ENCODE measurements at regions not wholly inside any gene's neighbourhood (a gene's known extent, or its start where the extent isn't known, plus 50 kb on each side); places are given as distances from the start of the nearest gene placed in this dataset.
A peak's percentile ranks its signal among the peaks of the same experiment; 100 is the strongest.

DNA sequence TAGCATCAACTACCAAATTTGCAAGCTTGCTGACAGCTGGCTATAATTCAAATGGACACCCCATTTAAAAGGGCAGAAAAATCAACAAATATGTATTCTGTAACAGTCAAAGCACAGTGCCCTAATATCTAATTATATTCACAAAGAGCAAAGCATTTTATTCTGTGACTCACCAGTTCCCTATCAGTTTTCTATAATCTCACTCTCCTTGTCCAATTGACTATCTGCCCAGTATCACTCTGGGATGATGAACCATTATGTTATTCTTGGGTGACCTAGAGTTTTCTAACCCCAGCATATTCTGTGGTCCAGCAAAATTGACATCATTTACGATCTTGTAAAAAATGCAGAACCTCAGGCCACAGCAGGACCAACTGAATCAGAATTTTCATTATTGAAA is 82.0 kb upstream of the FREM3 start:
- Histone ChIP-seq H3K27me3 (ENCODE audit: insufficient read depth, poor library complexity, severe bottlenecking) (no peaks in the 10 kb centered on the region), H3K27ac (replicated peaks) (no peak overlapping the region), H3K4me3 (replicated peaks; ENCODE audit: insufficient read depth, low read length) (no peak overlapping the region)
- DNase-seq (ENCODE audit: low read depth in 1 of 2, low spot score in 1 of 2) = no peak
- TF ChIP-seq POLR2AphosphoS5 (IDR thresholded peaks at IDR 0.05; ENCODE audit: low read depth) (no peak), GABPA (IDR thresholded peaks at IDR 0.05; ENCODE audit: low read depth) (no peak), SPI1 (IDR thresholded peaks at IDR 0.05; ENCODE audit: borderline replicate concordance, low read depth) (no peak)
- TF ChIP-seq, protein P1, sequence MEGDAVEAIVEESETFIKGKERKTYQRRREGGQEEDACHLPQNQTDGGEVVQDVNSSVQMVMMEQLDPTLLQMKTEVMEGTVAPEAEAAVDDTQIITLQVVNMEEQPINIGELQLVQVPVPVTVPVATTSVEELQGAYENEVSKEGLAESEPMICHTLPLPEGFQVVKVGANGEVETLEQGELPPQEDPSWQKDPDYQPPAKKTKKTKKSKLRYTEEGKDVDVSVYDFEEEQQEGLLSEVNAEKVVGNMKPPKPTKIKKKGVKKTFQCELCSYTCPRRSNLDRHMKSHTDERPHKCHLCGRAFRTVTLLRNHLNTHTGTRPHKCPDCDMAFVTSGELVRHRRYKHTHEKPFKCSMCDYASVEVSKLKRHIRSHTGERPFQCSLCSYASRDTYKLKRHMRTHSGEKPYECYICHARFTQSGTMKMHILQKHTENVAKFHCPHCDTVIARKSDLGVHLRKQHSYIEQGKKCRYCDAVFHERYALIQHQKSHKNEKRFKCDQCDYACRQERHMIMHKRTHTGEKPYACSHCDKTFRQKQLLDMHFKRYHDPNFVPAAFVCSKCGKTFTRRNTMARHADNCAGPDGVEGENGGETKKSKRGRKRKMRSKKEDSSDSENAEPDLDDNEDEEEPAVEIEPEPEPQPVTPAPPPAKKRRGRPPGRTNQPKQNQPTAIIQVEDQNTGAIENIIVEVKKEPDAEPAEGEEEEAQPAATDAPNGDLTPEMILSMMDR (IDR thresholded peaks at IDR 0.05; ENCODE audit: insufficient read depth, low read length) = no peak
- TF ChIP-seq, protein P2, sequence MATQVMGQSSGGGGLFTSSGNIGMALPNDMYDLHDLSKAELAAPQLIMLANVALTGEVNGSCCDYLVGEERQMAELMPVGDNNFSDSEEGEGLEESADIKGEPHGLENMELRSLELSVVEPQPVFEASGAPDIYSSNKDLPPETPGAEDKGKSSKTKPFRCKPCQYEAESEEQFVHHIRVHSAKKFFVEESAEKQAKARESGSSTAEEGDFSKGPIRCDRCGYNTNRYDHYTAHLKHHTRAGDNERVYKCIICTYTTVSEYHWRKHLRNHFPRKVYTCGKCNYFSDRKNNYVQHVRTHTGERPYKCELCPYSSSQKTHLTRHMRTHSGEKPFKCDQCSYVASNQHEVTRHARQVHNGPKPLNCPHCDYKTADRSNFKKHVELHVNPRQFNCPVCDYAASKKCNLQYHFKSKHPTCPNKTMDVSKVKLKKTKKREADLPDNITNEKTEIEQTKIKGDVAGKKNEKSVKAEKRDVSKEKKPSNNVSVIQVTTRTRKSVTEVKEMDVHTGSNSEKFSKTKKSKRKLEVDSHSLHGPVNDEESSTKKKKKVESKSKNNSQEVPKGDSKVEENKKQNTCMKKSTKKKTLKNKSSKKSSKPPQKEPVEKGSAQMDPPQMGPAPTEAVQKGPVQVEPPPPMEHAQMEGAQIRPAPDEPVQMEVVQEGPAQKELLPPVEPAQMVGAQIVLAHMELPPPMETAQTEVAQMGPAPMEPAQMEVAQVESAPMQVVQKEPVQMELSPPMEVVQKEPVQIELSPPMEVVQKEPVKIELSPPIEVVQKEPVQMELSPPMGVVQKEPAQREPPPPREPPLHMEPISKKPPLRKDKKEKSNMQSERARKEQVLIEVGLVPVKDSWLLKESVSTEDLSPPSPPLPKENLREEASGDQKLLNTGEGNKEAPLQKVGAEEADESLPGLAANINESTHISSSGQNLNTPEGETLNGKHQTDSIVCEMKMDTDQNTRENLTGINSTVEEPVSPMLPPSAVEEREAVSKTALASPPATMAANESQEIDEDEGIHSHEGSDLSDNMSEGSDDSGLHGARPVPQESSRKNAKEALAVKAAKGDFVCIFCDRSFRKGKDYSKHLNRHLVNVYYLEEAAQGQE (IDR thresholded peaks at IDR 0.05; ENCODE audit: insufficient replicate concordance, low read depth) = no peak

DNA sequence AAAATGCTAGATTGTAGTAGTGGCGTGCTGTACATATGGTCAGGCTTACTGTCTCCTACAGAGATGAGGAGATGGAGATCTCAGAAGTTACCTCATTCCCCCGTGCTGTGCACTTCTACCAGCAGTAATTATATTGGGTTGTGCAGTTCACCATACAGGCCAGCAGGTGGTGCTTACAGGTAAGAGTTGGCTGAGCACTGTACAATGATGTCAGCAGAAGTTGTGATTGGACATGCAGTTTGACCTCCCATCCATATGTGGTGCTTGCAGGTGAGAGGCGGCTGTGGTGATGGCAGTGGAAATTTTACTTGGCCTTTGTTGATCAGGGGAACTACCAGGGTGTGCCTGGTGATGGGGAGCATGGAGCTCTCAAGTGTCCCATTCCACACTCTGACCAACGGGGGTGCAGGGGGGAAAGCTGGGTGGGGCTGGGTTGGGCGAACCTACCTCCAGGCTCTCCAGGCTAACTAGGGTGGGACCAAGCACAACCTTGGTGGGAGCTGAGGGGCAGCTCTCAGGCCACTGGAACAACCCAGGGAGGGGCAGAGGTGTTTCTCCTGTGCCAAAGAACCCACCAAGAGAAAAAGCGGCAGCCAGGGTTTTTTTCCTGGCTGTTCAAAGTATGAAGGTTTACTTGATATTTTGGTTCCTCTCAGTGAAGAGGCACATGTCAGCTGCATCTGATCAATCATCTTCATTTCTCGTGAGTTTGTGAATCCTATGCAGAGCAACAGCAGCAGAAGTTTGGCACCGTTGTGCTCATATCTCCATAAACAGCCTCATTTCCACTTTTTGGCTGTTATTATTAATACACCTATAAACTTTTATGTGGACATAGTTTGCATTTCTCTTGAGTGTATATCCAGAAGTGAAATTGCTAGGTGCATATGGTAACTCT is 73.8 kb upstream of the FREM3 start:
- peak; percentile 5 to 54 for DNase-seq (ENCODE audit: low read depth in 1 of 2, low spot score in 1 of 2)
- no peak overlapping the region for H3K4me3 ChIP-seq (replicated peaks; ENCODE audit: insufficient read depth, low read length)
- TF ChIP-seq, protein P1 (IDR thresholded peaks at IDR 0.05; ENCODE audit: insufficient read depth, low read length) = peak; percentile 78
- TF ChIP-seq, protein P2 (IDR thresholded peaks at IDR 0.05; ENCODE audit: insufficient replicate concordance, low read depth) = no peak
- TF ChIP-seq GABPA (IDR thresholded peaks at IDR 0.05; ENCODE audit: low read depth) (no peak), SPI1 (IDR thresholded peaks at IDR 0.05; ENCODE audit: borderline replicate concordance, low read depth) (no peak), POLR2AphosphoS5 (IDR thresholded peaks at IDR 0.05; ENCODE audit: low read depth) (no peak)
- H3K27ac ChIP-seq (replicated peaks) = no peak overlapping the region
- no peaks in the 10 kb centered on the region for H3K27me3 ChIP-seq (ENCODE audit: insufficient read depth, poor library complexity, severe bottlenecking)

DNA sequence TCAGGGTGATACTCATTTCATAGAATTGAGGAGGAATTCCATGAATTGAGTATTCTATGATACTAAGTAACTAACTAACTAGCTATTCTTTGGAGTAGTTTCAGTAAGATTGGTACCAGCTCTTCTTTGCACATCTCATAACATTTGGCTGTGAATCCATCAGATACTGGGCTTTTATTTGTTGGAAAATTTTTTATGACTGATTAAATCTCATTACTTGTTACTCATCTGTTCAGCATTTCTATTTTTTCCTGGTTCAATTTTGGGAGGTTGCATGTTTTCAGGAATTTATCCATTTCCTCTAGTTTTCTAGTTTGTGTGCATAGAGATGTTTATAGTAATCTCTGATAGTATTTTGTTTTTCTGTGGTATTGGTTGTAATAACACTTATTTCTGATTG is 70.8 kb upstream of the FREM3 start:
- no peaks in the 10 kb centered on the region for H3K27me3 ChIP-seq (ENCODE audit: insufficient read depth, poor library complexity, severe bottlenecking)
- DNase-seq (ENCODE audit: low read depth in 1 of 2, low spot score in 1 of 2) = no peak
- H3K27ac ChIP-seq (replicated peaks) = no peak overlapping the region
- TF ChIP-seq, protein P2 (IDR thresholded peaks at IDR 0.05; ENCODE audit: insufficient replicate concordance, low read depth) = no peak
- TF ChIP-seq GABPA (IDR thresholded peaks at IDR 0.05; ENCODE audit: low read depth) (no peak), POLR2AphosphoS5 (IDR thresholded peaks at IDR 0.05; ENCODE audit: low read depth) (no peak), SPI1 (IDR thresholded peaks at IDR 0.05; ENCODE audit: borderline replicate concordance, low read depth) (no peak)
- TF ChIP-seq, protein P1 (IDR thresholded peaks at IDR 0.05; ENCODE audit: insufficient read depth, low read length) = no peak
- no peak overlapping the region for H3K4me3 ChIP-seq (replicated peaks; ENCODE audit: insufficient read depth, low read length)

Data from HL-60 (cell line).